ENCODE measurements at regions not wholly inside any gene's neighbourhood (a gene's known extent, or its start where the extent isn't known, plus 50 kb on each side); places are given as distances from the start of the nearest gene placed in this dataset.
A peak's percentile ranks its signal among the peaks of the same experiment; 100 is the strongest.
"Not testable (repeated sequence)": the region's sequence is repeated elsewhere in the genome, so short reads cannot be mapped to it uniquely, and the experiment has no call there.

DNA sequence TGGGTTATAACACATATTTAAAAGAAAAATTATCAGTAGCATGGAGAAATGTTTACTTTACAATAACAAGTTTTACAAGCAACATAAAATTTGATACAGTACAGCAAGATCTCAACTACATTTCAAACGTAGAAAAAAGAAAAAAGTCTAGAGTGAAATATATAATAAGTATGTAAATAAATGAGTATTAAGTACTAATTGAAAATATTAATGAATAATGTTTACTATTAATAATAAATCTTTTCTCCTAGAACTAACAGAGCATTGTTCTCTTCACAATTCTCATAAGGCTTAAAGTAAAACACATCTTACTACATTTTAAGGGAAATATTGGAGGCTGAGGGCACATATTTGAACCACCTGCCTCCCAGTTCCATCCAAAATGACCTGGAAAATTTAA, 72.1 kb downstream of the TMEM212 start:
- Mint-ChIP-seq H3K27me3 (peaks cover 12% of the 10 kb centered on the region), H3K36me3 (ENCODE audit: low read depth) (no peaks in the 10 kb centered on the region), H3K27ac (no peak overlapping the region), H3K9me3 (peaks cover 4% of the 10 kb centered on the region), H3K4me3 (no peak overlapping the region), H3K4me1 (no peaks in the 10 kb centered on the region)
- no peak for ATAC-seq (replicated peaks)

DNA sequence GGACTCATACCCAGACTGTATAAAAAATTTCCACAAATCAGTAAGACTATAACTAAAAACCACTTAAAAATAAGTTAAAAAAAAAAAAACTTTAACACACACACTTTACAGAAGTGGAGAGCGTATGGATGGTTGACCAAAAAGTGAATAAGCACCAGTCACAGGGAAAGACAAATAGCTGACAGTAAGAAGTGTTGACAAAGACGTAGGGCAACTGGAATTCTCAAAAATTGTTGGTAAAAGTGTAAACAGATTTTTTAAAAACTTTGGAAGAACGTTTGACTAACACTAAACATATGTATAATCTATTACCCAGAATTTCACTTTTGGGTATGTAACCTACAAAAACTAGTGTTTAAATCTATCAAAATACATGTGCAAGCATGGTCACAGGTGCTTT, 73.7 kb downstream of the TMEM212 start:
- Mint-ChIP-seq H3K36me3 (ENCODE audit: low read depth) (no peaks in the 10 kb centered on the region), H3K27me3 (peaks cover 16% of the 10 kb centered on the region), H3K27ac (no peak overlapping the region), H3K4me1 (no peaks in the 10 kb centered on the region), H3K9me3 (peaks cover 5% of the 10 kb centered on the region), H3K4me3 (no peak overlapping the region)
- no peak for ATAC-seq (replicated peaks)

DNA sequence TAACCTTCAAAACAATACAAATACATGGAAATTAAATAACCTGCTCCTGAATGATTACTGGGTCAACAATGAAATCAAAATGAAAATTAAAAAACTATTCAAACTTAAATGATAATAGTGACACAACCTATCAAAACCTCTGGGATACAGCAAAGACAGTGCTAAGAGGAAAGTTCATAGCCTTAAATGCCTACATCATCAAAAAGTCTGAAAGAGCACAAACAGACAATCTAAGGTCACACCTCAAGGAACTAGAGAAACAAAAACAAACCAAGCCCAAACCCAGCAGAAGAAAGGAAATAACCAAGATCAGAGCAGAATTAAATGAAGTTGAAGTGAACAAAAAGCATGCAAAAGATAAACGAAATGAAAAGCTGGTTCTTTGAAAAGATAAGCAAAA, 79.5 kb downstream of the TMEM212 start:
- Mint-ChIP-seq H3K27me3 (peaks cover 28% of the 10 kb centered on the region), H3K9me3 (peaks cover 15% of the 10 kb centered on the region)
- not testable (repeated sequence) for H3K27ac Mint-ChIP-seq; H3K36me3 Mint-ChIP-seq (ENCODE audit: low read depth); H3K4me1 Mint-ChIP-seq; H3K4me3 Mint-ChIP-seq; ATAC-seq (replicated peaks)

DNA sequence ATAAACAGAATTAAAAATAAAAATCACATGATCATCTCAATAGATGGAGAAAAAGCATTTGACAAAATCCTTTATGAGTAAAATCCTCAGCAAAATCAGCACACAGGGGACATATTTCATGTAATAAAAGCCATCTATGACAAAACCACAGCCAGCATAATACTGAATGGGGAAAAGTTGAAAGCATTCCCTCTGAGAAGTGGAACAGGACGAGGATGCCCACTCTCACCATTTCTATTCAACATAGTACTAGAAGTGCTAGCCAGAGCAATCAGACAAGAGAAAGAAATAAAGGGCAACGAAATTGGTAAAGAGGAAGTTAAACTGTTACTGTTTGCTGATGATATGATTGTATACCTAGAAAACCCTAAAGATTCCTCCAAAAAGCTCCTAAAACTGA, 80.5 kb downstream of the TMEM212 start:
- not testable (repeated sequence) for H3K36me3 Mint-ChIP-seq (ENCODE audit: low read depth); H3K4me1 Mint-ChIP-seq; H3K4me3 Mint-ChIP-seq; ATAC-seq (replicated peaks); H3K27ac Mint-ChIP-seq
- Mint-ChIP-seq H3K9me3 (peaks cover 15% of the 10 kb centered on the region), H3K27me3 (peaks cover 26% of the 10 kb centered on the region)

DNA sequence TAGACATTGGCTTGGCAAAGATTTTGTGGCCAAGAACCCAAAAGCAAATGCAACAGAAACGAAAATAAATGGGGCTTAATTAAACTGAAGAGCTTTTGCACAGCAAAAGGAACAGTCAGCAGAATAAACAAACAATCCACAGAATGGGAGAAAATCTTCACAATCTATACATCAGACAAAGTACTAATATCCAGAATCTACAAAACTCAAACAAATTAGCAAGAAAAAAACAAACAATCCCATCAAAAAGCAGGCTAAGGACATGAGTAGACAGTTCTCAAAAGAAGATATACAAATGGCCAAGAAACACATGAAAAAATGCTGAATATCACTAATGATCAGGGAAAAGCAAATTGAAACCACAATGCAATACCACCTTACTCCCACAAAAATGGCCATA, 81.7 kb downstream of the TMEM212 start:
- H3K9me3 Mint-ChIP-seq, result peaks cover 15% of the 10 kb centered on the region

DNA sequence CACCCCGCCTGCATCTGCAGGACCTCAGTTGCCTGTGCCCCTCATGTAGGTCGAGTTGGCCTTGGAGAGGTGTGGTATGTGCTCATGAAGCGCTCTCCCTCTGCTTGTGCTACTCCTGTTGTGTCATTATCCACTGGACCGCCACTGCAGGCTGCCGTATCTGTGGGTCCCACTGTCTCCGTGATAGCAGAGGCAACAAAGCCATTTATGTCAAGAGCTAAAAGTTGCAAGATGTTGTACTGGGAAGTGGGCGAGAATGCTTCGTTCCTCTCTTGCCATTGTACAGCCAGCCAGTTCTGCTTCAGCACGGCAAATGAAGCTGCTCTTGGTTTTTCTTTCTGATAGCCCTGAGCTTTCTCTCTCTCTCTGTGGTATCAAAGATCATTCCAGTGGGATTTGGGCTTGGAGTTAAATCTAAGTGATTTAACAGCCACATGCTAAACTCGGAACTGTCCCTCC, 89.0 kb downstream of the TMEM212 start:
- Mint-ChIP-seq H3K4me3 (no peak overlapping the region), H3K9me3 (no peaks in the 10 kb centered on the region), H3K27ac (no peak overlapping the region), H3K27me3 (peaks cover 8% of the 10 kb centered on the region), H3K36me3 (ENCODE audit: low read depth) (no peaks in the 10 kb centered on the region), H3K4me1 (no peaks in the 10 kb centered on the region)
- no peak for ATAC-seq (replicated peaks)

More for the DNA sequence above, 81.7 kb downstream of the TMEM212 start:
- peaks cover 24% of the 10 kb centered on the region for H3K27me3 Mint-ChIP-seq
- H3K27ac Mint-ChIP-seq; H3K36me3 Mint-ChIP-seq (ENCODE audit: low read depth); H3K4me3 Mint-ChIP-seq; H3K4me1 Mint-ChIP-seq; ATAC-seq (replicated peaks): not testable (repeated sequence)

DNA sequence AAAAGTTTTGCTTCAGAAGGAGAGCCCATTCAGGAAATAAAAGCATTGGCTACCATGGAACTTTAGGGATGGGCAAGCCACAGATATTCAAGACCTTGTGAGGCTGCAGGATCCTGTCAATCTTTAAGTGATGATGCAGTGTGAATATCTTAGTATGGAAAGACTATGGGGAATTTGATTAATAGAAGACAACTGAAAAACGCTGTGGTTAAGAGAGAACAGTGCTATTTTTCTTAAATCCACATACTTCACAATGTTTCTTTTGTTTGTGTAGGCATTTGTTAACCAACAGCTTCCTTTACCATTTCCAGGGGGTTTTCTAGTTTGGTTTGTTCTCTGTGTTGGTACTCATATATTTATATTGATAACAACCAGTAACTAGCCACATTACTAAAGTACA, 90.3 kb downstream of the TMEM212 start:
- Mint-ChIP-seq H3K4me1 (peaks cover 3% of the 10 kb centered on the region), H3K36me3 (ENCODE audit: low read depth) (no peaks in the 10 kb centered on the region), H3K27me3 (peaks cover 3% of the 10 kb centered on the region), H3K4me3 (no peak overlapping the region), H3K9me3 (no peaks in the 10 kb centered on the region), H3K27ac (no peak overlapping the region)
- ATAC-seq (replicated peaks), result no peak

DNA sequence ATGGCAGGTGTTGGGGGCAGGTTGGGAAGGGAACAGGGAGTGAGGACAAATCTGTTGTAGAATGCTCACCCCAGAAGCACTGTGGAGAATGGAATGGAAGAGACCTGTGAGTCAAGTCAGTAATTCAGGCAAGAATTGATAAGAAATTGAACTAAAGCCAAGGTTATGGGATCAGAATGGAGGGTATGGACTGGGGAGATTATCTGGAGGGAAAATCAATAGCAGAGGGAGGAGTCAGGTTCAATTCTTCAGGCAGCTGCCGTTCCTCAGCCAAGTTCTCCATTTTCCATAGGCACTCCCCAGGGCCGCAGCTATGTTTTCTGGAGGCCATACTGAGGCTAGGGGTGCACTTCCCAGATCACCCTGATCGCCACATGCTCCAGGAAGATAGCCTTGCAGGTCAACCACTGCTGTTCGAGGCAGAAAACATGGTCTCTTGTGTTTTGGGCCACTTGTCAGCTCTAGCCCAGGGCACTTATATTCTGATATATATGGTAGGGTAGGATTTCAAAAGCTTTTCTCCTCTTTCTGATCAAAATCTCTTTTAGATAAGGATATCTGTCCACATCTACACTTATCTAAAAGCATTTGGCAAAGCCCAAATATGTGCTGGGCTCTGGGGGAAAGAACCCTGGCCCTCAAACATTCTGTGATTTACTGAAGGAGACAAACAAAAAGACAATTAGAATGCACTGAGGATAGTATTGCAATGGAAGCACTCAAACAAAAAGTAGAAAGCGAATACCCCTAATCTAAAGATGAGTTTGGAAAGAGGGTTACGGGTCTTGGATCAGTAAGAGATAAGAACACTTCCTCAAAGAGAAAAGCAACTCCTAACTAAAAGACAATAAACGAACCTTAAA, 92.3 kb downstream of the TMEM212 start:
- ATAC-seq (replicated peaks), result no peak
- Mint-ChIP-seq H3K36me3 (ENCODE audit: low read depth) (no peaks in the 10 kb centered on the region), H3K27ac (no peak overlapping the region), H3K9me3 (no peaks in the 10 kb centered on the region), H3K4me1 (peaks cover 7% of the 10 kb centered on the region), H3K4me3 (no peak overlapping the region), H3K27me3 (peaks cover 5% of the 10 kb centered on the region)

DNA sequence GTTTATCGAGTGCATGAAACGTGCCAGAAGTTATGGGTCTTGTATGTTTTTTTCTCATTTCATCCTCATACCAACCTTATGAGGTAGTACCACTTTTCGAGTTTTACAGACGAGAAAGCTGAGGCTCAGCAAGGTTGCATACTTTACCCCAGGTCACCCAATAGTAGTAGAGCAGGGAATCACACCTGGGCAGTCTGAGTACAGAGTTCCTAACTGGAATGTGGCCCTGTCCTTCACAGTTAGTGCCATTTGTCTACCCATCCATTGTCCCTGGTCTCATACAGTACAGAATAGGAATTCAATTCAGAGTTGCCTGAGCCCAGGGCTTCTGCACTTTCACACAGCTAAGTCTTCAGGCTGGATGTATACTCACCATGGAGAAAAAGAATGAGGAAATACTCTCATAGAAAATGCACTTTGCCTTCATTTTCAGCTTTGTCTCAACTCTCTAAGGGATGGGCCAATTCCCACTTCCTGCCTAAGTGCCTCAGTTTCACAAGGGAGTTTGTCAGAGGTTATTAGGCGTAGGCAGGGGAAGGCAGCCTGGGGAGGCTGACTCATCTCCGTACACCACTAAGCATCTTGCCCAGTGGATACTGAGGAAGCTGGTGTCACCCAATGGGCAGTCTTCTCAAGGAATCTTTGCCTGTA, 93.2 kb downstream of the TMEM212 start:
- H3K9me3 Mint-ChIP-seq, result no peaks in the 10 kb centered on the region
- no peaks in the 10 kb centered on the region for H3K36me3 Mint-ChIP-seq (ENCODE audit: low read depth)
- H3K27me3 Mint-ChIP-seq, result peaks cover 3% of the 10 kb centered on the region
- H3K27ac Mint-ChIP-seq, result peak overlapping the region; percentile 26
- no peak overlapping the region for H3K4me3 Mint-ChIP-seq
- ATAC-seq (replicated peaks), result peak; percentile 93
- H3K4me1 Mint-ChIP-seq, result peaks cover 7% of the 10 kb centered on the region

DNA sequence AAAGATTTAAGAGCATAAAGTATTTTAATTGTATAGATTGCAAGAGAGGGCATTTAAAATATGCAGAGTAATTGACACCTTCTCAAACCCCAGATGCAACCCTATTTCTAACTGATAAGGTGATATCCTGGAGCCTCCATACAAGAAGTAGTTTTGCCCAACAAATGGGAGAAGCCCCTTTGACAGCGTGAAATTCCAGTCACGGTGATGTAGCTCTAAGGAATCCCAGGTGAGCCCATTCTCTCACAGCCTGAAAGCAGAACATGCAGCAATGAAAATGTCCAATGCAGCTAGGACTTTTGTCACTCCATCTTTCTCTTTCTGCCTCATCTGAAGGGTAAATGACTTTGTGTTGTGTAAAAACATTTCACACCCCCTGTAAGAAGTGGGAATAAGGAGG, 96.4 kb downstream of the TMEM212 start:
- Mint-ChIP-seq H3K27me3 (peaks cover 3% of the 10 kb centered on the region), H3K4me1 (peaks cover 7% of the 10 kb centered on the region), H3K9me3 (no peaks in the 10 kb centered on the region), H3K36me3 (ENCODE audit: low read depth) (no peaks in the 10 kb centered on the region), H3K4me3 (no peak overlapping the region), H3K27ac (no peak overlapping the region)
- ATAC-seq (replicated peaks), result no peak

DNA sequence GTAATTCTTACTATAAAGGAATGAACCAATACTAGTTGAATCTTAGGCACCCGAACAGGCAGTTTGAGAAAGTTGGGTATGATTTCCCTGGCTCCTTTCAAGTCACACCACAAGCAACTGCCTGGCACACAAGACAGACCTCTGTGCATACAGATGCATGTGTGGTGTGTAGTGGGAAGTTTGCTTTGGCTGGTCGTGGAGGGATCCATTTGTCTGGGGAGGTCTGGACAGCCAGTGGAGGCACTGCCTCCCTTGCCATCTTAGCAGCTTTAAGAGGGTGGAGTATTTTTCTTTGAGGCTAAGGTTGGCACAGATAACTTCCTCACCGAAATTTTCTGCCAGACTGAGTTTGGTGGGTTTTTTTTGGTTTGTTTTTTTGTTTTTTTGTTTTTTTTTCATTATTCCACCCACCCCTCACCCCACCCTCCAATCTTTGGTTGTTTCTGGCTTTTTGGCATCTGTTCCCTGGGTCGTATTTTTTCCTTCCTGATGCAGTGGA, 97.1 kb downstream of the TMEM212 start:
- H3K4me3 Mint-ChIP-seq, result no peak overlapping the region
- no peak overlapping the region for H3K27ac Mint-ChIP-seq
- no peaks in the 10 kb centered on the region for H3K9me3 Mint-ChIP-seq
- peaks cover 7% of the 10 kb centered on the region for H3K4me1 Mint-ChIP-seq
- H3K27me3 Mint-ChIP-seq, result peaks cover 3% of the 10 kb centered on the region
- ATAC-seq (replicated peaks), result no peak
- H3K36me3 Mint-ChIP-seq (ENCODE audit: low read depth), result no peaks in the 10 kb centered on the region

DNA sequence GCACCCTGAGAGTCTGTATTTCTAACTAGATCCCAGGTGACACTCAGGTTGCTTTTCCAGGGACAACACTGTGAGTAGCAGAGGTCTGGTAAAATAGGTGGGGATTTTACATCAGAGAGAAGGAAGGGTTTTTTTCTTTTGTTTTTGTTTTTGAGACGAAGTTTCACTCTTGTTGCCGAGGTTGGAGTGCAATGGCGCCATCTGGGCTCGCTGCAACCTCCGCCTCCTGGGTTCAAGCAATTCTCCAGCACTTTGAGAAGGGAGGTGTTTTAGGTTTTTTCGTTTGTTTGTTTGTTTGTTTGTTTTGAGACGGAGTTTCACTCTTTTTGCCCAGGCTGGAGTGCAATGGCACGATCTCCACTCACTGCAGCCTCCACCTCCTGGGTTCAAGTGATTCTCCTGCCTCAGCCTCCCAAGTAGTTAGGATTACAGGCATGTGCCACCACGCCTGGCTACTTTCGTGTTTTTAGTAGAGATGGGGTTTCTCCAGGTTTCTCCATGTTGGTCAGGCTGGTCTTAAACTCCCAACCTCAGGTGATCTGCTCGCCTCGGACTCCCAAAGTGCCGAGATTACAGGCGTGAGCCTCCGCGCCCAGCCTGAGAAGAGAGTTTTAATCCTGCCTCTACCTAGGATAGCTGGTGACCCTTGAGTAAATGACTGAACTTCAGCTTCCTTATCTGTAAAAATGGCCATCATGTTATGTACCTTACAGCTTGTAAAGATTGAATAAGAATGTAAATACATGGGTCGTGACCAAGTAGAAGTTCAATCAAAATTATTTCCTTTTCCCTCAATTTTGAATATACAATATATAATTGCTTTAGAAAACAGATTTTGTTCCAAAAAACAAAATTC, 95.9 kb upstream of the FNDC3B start:
- H3K9me3 Mint-ChIP-seq, result peaks cover 4% of the 10 kb centered on the region
- no peak for ATAC-seq (replicated peaks)
- no peaks in the 10 kb centered on the region for H3K36me3 Mint-ChIP-seq (ENCODE audit: low read depth)
- no peak overlapping the region for H3K4me3 Mint-ChIP-seq
- H3K27ac Mint-ChIP-seq, result no peak overlapping the region
- peaks cover 12% of the 10 kb centered on the region for H3K27me3 Mint-ChIP-seq
- peaks cover 4% of the 10 kb centered on the region for H3K4me1 Mint-ChIP-seq

DNA sequence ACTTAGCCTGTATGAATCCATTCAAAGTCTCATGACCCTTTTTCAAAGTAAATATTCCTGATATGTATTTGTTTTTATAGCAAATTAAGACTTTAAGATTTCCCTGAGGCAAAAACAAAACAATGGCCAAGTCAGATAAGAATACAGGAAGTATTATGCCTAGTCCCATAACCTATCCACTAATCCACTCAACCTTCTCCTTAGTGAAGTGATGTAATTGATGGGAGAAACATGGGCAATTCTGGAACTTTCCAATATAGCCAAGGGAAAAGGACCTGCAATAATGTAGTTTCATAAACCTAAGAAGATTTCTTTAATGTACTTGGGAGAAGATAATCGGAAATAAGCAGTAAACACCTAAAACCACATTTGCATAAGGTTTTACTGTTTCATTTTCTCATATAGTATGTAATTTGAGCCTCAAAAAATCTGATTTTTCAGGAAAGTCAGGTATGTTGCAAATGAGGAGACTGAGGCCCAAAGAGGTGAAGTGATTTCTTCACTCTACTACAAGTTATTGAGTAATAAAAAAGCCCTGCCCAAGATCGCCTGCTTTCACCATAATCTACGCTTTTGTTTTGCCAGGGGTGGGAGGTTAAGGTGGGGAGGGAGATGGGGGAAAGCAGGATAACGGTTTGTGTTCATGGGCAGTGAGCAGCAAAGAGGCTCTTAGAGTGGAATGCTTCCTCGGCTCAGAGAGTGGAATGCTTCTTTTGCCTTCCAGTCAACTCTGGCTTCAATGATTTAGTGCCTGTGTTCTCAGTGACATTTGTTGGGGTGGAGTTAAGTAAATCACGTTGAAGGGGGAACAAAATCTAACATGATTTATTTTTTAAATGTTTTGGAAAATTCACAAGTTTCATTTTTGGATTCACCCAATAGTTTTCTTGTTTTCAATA, 95.0 kb upstream of the FNDC3B start:
- H3K36me3 Mint-ChIP-seq (ENCODE audit: low read depth), result no peaks in the 10 kb centered on the region
- H3K27ac Mint-ChIP-seq, result no peak overlapping the region
- H3K9me3 Mint-ChIP-seq, result peaks cover 4% of the 10 kb centered on the region
- H3K4me1 Mint-ChIP-seq, result peaks cover 4% of the 10 kb centered on the region
- peaks cover 12% of the 10 kb centered on the region for H3K27me3 Mint-ChIP-seq
- no peak for ATAC-seq (replicated peaks)
- no peak overlapping the region for H3K4me3 Mint-ChIP-seq

Measured in activated T-helper 17 cell treated with anti-CD3 and anti-CD28 coated beads, Interleukin-2, amount 50 U/mL, for 72 hours (primary cell).